Esophagus muscularis mucosa (tissue), 4 donors: ENCODE measurements at regions not wholly inside any gene's neighbourhood (a gene's known extent, or its start where the extent isn't known, plus 50 kb on each side); places are given as distances from the start of the nearest gene placed in this dataset.

Source experiments
- DNase-seq: peaks from one replicate; pipeline ENCODE4 v3.0.0-alpha.2; 2017; ENCODE audit errors: extremely low spot score
- H3K27ac ChIP-seq, 4 donors: fragments of 200-600 bp; sonication (generic); replicated peaks in 1 of 4; 1 replicate in 3 of 4; 2 replicates in 1 of 4; pipeline ENCODE4 v1.5.1; 2016 to 2019; ENCODE audit warnings: mild to moderate bottlenecking in 1 of 4
- H3K27me3 ChIP-seq, 4 donors: fragments of 200-600 bp; sonication (generic); one replicate each; pipeline versions ENCODE4 v1.5.1 to v1.6.0; 2016 to 2019
- H3K36me3 ChIP-seq, 4 donors: fragments of 200-600 bp; sonication (generic); one replicate each; pipeline ENCODE4 v1.5.1; 2016 to 2019
- H3K4me1 ChIP-seq, 4 donors: fragments of 200-600 bp; sonication (generic); one replicate each; pipeline ENCODE4 v1.5.1; 2016 to 2019
- H3K4me3 ChIP-seq, 4 donors: fragments of 200-600 bp; sonication (generic); 1 replicate in 2 of 4; 2 replicates in 2 of 4; pipeline ENCODE4 v1.5.1; 2016 to 2019; ENCODE audit warnings: mild to moderate bottlenecking in 4 of 4, moderate library complexity in 1 of 4
- H3K9me3 ChIP-seq, 4 donors: fragments of 200-600 bp; sonication (generic); 1 replicate in 3 of 4; 2 replicates in 1 of 4; pipeline ENCODE4 v1.5.1; 2016 to 2019
- CTCF ChIP-seq, 3 experiments: fragments of 200-600 bp in 2 of 3; fragments of 450-650 bp in 1 of 3; sonication (generic) in 2 of 3; IDR thresholded peaks; one replicate each; pipeline ENCODE4 v1.5.1; 2017 to 2019; ENCODE audit warnings: antibody characterized with exemption in 3 of 3, mild to moderate bottlenecking in 2 of 3, moderate library complexity in 1 of 3
- EP300 ChIP-seq: sonication (generic); formaldehyde crosslinking; IDR thresholded peaks from one replicate; pipeline ENCODE4 v1.6.1; 2017; ENCODE audit warnings: antibody characterized with exemption
- POLR2A ChIP-seq: fragments of 450-650 bp; IDR thresholded peaks from one replicate; pipeline ENCODE4 v1.6.1; 2017; ENCODE audit warnings: antibody characterized with exemption, moderate library complexity, mild to moderate bottlenecking, low read depth
- POLR2AphosphoS5 ChIP-seq, 2 donors: sonication (generic); formaldehyde crosslinking; IDR thresholded peaks; one replicate each; pipeline ENCODE4 v1.6.1; 2017; ENCODE audit warnings: antibody characterized with exemption in 2 of 2
- WGBS: methylation state at CpG from one replicate; pipeline ENCODE4 v1.1.5; 2018; 5-methylcytosine and 5-hydroxymethylcytosine counted together
- intact Hi-C: fragments of 100-400 bp; cut with DNase I; formaldehyde crosslinking; loops from one replicate; pipeline ENCODE4 v1.15.1; 2023

GRCh38 chr14:32006263-32007110 is 70.6 kb upstream of the ARHGAP5 start:
- Histone ChIP-seq H3K27me3 (no peaks in the 10 kb centered on the region), H3K9me3 (no peaks in the 10 kb centered on the region), H3K4me1 (peaks cover 6 to 18% (median 8%) of the 10 kb centered on the region in 4 donors), H3K4me3 (no peak overlapping the region), H3K36me3 (no peaks in the 10 kb centered on the region), H3K27ac (peak overlapping the region in 1 of 4 donors; percentile 10)
- WGBS, result 68% methylated on average over 13 of the region's 14 CpGs
- DNase-seq, result peak; percentile 37
- TF ChIP-seq POLR2AphosphoS5 (IDR thresholded peaks at IDR 0.05), result no peak
- TF ChIP-seq EP300, result no peak
- no peak for TF ChIP-seq POLR2A
- no peak for TF ChIP-seq CTCF (IDR thresholded peaks at IDR 0.05)
- intact Hi-C loops, result no loop called here

DNA sequence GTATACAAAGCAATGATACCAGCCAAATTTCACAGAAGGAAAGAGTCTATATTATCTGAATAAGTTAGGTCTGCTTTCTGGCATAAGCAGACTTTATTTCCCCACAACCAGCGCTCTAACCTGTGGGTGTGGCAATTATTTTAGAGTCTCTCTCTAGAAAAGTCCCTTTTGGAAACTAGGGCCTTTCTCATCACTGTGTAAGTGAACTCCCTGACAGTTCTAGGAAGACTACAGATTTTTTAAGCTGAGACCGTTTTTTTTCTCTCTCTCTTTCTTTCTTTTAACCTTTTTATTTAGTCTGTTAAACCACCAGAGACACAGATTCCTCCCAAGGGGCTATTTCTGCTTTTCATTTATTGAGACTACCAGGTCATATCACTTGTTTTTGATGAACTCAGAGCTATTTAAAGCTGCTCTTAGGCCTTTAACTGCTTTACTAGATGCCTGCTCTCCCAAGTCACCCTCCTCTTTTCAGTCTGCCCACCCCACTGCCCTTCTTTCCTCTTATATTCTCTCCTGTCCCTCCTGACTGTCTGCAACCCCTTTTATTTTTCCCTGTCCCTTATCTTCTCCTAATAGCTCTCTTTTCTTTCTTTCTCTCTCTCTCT is 69.2 kb upstream of the ARHGAP5 start:
- intact Hi-C loops, result no loop called here
- WGBS, result 57% methylated on average over 2 of the region's 2 CpGs
- peaks cover 6 to 18% (median 8%) of the 10 kb centered on the region in 4 donors for H3K4me1 ChIP-seq
- no peaks in the 10 kb centered on the region for H3K27me3 ChIP-seq
- H3K36me3 ChIP-seq, result no peaks in the 10 kb centered on the region
- H3K9me3 ChIP-seq, result no peaks in the 10 kb centered on the region
- DNase-seq, result peak; percentile 14
- no peak for TF ChIP-seq CTCF (IDR thresholded peaks at IDR 0.05)
- no peak for TF ChIP-seq EP300
- no peak for TF ChIP-seq POLR2AphosphoS5 (IDR thresholded peaks at IDR 0.05)
- no peak for TF ChIP-seq POLR2A
- H3K4me3 ChIP-seq, result no peak overlapping the region
- peak overlapping the region in 1 of 4 donors; percentile 3 for H3K27ac ChIP-seq

- DNase-seq, result no peak
- Histone ChIP-seq H3K36me3 (no peaks in the 10 kb centered on the region), H3K27ac (no peak overlapping the region), H3K27me3 (no peaks in the 10 kb centered on the region), H3K4me3 (no peak overlapping the region), H3K9me3 (no peaks in the 10 kb centered on the region), H3K4me1 (peaks cover 6 to 18% (median 8%) of the 10 kb centered on the region in 4 donors)
- 90% methylated on average over 1 of the region's 1 CpG for WGBS
- intact Hi-C loops, result no loop called here
- TF ChIP-seq EP300, result no peak
- no peak for TF ChIP-seq CTCF (IDR thresholded peaks at IDR 0.05)
- TF ChIP-seq POLR2A, result no peak
- no peak for TF ChIP-seq POLR2AphosphoS5 (IDR thresholded peaks at IDR 0.05)
These were observed 68.4 kb upstream of the ARHGAP5 start for GRCh38 chr14:32008602-32009193.

- peaks cover 6 to 18% (median 8%) of the 10 kb centered on the region in 4 donors for H3K4me1 ChIP-seq
- H3K36me3 ChIP-seq, result no peaks in the 10 kb centered on the region
- no peaks in the 10 kb centered on the region for H3K9me3 ChIP-seq
- no peak for DNase-seq
- intact Hi-C loops, result no loop called here
- H3K27me3 ChIP-seq, result no peaks in the 10 kb centered on the region
- TF ChIP-seq EP300 (no peak), POLR2AphosphoS5 (IDR thresholded peaks at IDR 0.05) (no peak), POLR2A (no peak)
- no peak overlapping the region for H3K27ac ChIP-seq
- no peak overlapping the region for H3K4me3 ChIP-seq
- WGBS, result 56% methylated on average over 5 of the region's 5 CpGs
These were observed 67.7 kb upstream of the ARHGAP5 start for GRCh38 chr14:32009221-32009975.
